Endodermal cell (in vitro differentiated cells): ENCODE measurements at regions not wholly inside any gene's neighbourhood (a gene's known extent, or its start where the extent isn't known, plus 50 kb on each side); places are given as distances from the start of the nearest gene placed in this dataset.

Source experiments
- DNase-seq: peaks from one replicate; pipeline ENCODE4 v3.0.0-alpha.2; 2017
- H3K27ac ChIP-seq: 2 replicates; pipeline ENCODE4 v1.5.1; 2013; ENCODE audit warnings: mild to moderate bottlenecking, low read depth, low read length, moderate library complexity
- H3K27me3 ChIP-seq: 2 replicates; pipeline ENCODE4 v1.6.1; 2013; ENCODE audit warnings: mild to moderate bottlenecking, low read length, moderate library complexity; ENCODE audit not compliant: insufficient read depth, control insufficient read depth, poor library complexity, severe bottlenecking
- H3K36me3 ChIP-seq: 2 replicates; pipeline ENCODE4 v1.7.0; 2013; ENCODE audit warnings: mild to moderate bottlenecking, low read length, moderate library complexity; ENCODE audit not compliant: control insufficient read depth, insufficient read depth
- H3K4me1 ChIP-seq: one replicate; pipeline ENCODE4 v1.7.0; 2013; ENCODE audit warnings: low read length; ENCODE audit not compliant: control insufficient read depth, insufficient read depth
- H3K4me3 ChIP-seq: 2 replicates; pipeline ENCODE4 v1.5.1; 2013; ENCODE audit warnings: mild to moderate bottlenecking, low read length, moderate library complexity
- H3K9ac ChIP-seq: 2 replicates; pipeline ENCODE4 v1.6.1; 2013; ENCODE audit warnings: mild to moderate bottlenecking, low read length, moderate library complexity; ENCODE audit not compliant: poor library complexity, severe bottlenecking; ENCODE audit errors: extremely low read depth
- H3K9me3 ChIP-seq: 2 replicates; pipeline ENCODE4 v1.6.1; 2013; ENCODE audit warnings: mild to moderate bottlenecking, low read length, moderate library complexity; ENCODE audit not compliant: control insufficient read depth
- H3K27ac Mint-ChIP-seq: 2 replicates; pipeline ENCODE4 v1.8.0; 2020; ENCODE audit warnings: mixed read lengths
- H3K27me3 Mint-ChIP-seq: 2 replicates; pipeline ENCODE4 v1.8.0; 2021; ENCODE audit warnings: mild to moderate bottlenecking, mixed read lengths; ENCODE audit not compliant: insufficient read depth
- H3K36me3 Mint-ChIP-seq: 2 replicates; pipeline ENCODE4 v1.8.0; 2020; ENCODE audit warnings: low read depth, mixed read lengths
- H3K4me1 Mint-ChIP-seq: 2 replicates; pipeline ENCODE4 v1.8.0; 2020; ENCODE audit warnings: mixed read lengths
- H3K4me3 Mint-ChIP-seq: 2 replicates; pipeline ENCODE4 v1.8.0; 2020; ENCODE audit warnings: mild to moderate bottlenecking, moderate library complexity, mixed read lengths
- H3K9me3 Mint-ChIP-seq: 2 replicates; pipeline ENCODE4 v1.8.0; 2020; ENCODE audit warnings: mild to moderate bottlenecking, mixed read lengths
- CTCF ChIP-seq: fragments of 200-600 bp; sonication (generic); conservative IDR thresholded peaks from 2 replicates; pipeline ENCODE4 v1.5.0; 2021; ENCODE audit warnings: antibody characterized with exemption, mild to moderate bottlenecking
- WGBS, 2 experiments: methylation state at CpG; one replicate each; pipeline versions ENCODE4 v1.1.5 to v1.1.7; 2013; ENCODE audit warnings: missing lambda C conversion rate in 2 of 2, mixed read lengths in 1 of 2; ENCODE audit not compliant: insufficient coverage in 1 of 2, insufficient read length in 1 of 2; 5-methylcytosine and 5-hydroxymethylcytosine counted together

- no peaks in the 10 kb centered on the region for H3K9me3 ChIP-seq
- H3K9me3 Mint-ChIP-seq, result no peaks in the 10 kb centered on the region
- 91 to 94% methylated on average over 1 to 4 of the region's 4 CpGs for WGBS, 2 experiments
- no peak for DNase-seq
- H3K27ac ChIP-seq, result no peak overlapping the region
- H3K36me3 Mint-ChIP-seq, result no peaks in the 10 kb centered on the region
- no peaks in the 10 kb centered on the region for H3K36me3 ChIP-seq
- H3K9ac ChIP-seq, result no peak overlapping the region
- H3K4me3 ChIP-seq, result no peak overlapping the region
- no peaks in the 10 kb centered on the region for H3K27me3 ChIP-seq
- no peaks in the 10 kb centered on the region for H3K27me3 Mint-ChIP-seq
- H3K4me1 ChIP-seq, result no peaks in the 10 kb centered on the region
- TF ChIP-seq CTCF, result no peak
- no peak overlapping the region for H3K27ac Mint-ChIP-seq
- no peak overlapping the region for H3K4me3 Mint-ChIP-seq
- peaks cover 15% of the 10 kb centered on the region for H3K4me1 Mint-ChIP-seq
Observed at GRCh38 chr6:137794516-137795201, 72.4 kb upstream of the TNFAIP3 start.

- H3K9ac ChIP-seq, result no peak overlapping the region
- H3K27me3 ChIP-seq, result no peaks in the 10 kb centered on the region
- H3K27me3 Mint-ChIP-seq, result no peaks in the 10 kb centered on the region
- no peak for TF ChIP-seq CTCF
- H3K4me3 Mint-ChIP-seq, result no peak overlapping the region
- H3K36me3 Mint-ChIP-seq, result no peaks in the 10 kb centered on the region
- 100% methylated on average over 3 of the region's 3 CpGs; no CpG with 5 or more reads in 1 of the 2 experiments for WGBS, 2 experiments
- H3K4me3 ChIP-seq, result no peak overlapping the region
- peaks cover 15% of the 10 kb centered on the region for H3K4me1 Mint-ChIP-seq
- H3K27ac Mint-ChIP-seq, result no peak overlapping the region
- H3K27ac ChIP-seq, result no peak overlapping the region
- no peaks in the 10 kb centered on the region for H3K4me1 ChIP-seq
- no peaks in the 10 kb centered on the region for H3K9me3 ChIP-seq
- H3K9me3 Mint-ChIP-seq, result no peaks in the 10 kb centered on the region
- no peaks in the 10 kb centered on the region for H3K36me3 ChIP-seq
- DNase-seq, result no peak
Observed at GRCh38 chr6:137795501-137795900, 71.6 kb upstream of the TNFAIP3 start.

- no peak for TF ChIP-seq CTCF
- Histone ChIP-seq H3K9ac (no peak overlapping the region), H3K36me3 (no peaks in the 10 kb centered on the region), H3K27ac (no peak overlapping the region), H3K27me3 (no peaks in the 10 kb centered on the region), H3K4me3 (no peak overlapping the region), H3K4me1 (peaks cover 3% of the 10 kb centered on the region), H3K9me3 (no peaks in the 10 kb centered on the region)
- no peak for DNase-seq
- H3K36me3 Mint-ChIP-seq, result no peaks in the 10 kb centered on the region
- no peak overlapping the region for H3K4me3 Mint-ChIP-seq
- H3K9me3 Mint-ChIP-seq, result peaks cover under 1% of the 10 kb centered on the region
- H3K27me3 Mint-ChIP-seq, result no peaks in the 10 kb centered on the region
- WGBS, 2 experiments, result 85 to 100% methylated on average over 1 to 2 of the region's 3 CpGs
- H3K27ac Mint-ChIP-seq, result no peak overlapping the region
- peaks cover 28% of the 10 kb centered on the region for H3K4me1 Mint-ChIP-seq
Observed at GRCh38 chr6:137798261-137798660, 68.8 kb upstream of the TNFAIP3 start.
